Sigmoid colon (tissue), 4 donors: ENCODE measurements at regions not wholly inside any gene's neighbourhood (a gene's known extent, or its start where the extent isn't known, plus 50 kb on each side); places are given as distances from the start of the nearest gene placed in this dataset.

Source experiments
- EP300 ChIP-seq, 4 donors: sonication (generic); formaldehyde crosslinking; IDR thresholded peaks; one replicate each; pipeline ENCODE4 v1.6.1; 2017; ENCODE audit warnings: antibody characterized with exemption in 4 of 4
- POLR2A ChIP-seq, 2 donors: fragments of 450-650 bp; IDR thresholded peaks; one replicate each; pipeline ENCODE4 v1.6.1; 2016; ENCODE audit warnings: antibody characterized with exemption in 2 of 2, mild to moderate bottlenecking in 2 of 2, moderate library complexity in 2 of 2
- POLR2AphosphoS5 ChIP-seq, 4 donors: sonication (generic); formaldehyde crosslinking; IDR thresholded peaks; one replicate each; pipeline ENCODE4 v1.6.1; 2017; ENCODE audit warnings: antibody characterized with exemption in 4 of 4
- TF ChIP-seq, protein P1 (sequence below), 4 experiments: fragments of 450-650 bp in 3 of 4; fragments of 200-600 bp in 1 of 4; IDR thresholded peaks; one replicate each; pipeline ENCODE4 v1.5.1; 2016 to 2019; ENCODE audit warnings: antibody characterized with exemption in 4 of 4, mild to moderate bottlenecking in 3 of 4, moderate library complexity in 2 of 4

DNA sequence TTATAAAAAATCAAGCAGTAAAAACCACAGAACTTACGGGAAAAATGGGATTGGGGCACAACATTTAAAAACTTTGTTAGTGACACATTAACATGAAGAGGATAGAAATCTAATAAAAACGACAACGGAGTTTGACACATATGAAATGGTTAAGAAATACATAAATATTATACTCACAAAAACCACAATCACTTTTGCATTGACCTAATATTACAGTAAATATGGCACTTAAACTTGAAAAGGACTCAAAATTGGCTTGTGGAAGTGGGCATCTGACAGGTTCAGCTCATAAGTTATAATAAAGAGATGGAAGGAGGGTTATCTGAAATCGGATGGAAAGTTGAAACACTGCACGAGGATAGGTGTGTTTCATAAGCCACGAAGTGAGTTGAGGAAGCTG lies 523.7 kb downstream of the TFAP2B start:
- TF ChIP-seq EP300 (IDR thresholded peaks at IDR 0.05), result no peak
- TF ChIP-seq, protein P1, sequence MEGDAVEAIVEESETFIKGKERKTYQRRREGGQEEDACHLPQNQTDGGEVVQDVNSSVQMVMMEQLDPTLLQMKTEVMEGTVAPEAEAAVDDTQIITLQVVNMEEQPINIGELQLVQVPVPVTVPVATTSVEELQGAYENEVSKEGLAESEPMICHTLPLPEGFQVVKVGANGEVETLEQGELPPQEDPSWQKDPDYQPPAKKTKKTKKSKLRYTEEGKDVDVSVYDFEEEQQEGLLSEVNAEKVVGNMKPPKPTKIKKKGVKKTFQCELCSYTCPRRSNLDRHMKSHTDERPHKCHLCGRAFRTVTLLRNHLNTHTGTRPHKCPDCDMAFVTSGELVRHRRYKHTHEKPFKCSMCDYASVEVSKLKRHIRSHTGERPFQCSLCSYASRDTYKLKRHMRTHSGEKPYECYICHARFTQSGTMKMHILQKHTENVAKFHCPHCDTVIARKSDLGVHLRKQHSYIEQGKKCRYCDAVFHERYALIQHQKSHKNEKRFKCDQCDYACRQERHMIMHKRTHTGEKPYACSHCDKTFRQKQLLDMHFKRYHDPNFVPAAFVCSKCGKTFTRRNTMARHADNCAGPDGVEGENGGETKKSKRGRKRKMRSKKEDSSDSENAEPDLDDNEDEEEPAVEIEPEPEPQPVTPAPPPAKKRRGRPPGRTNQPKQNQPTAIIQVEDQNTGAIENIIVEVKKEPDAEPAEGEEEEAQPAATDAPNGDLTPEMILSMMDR (IDR thresholded peaks at IDR 0.05), result no peak
- TF ChIP-seq POLR2A (IDR thresholded peaks at IDR 0.05), result no peak
- no peak for TF ChIP-seq POLR2AphosphoS5 (IDR thresholded peaks at IDR 0.05)
